Astrocyte (in vitro differentiated cells and primary cell): ENCODE measurements at regions not wholly inside any gene's neighbourhood (a gene's known extent, or its start where the extent isn't known, plus 50 kb on each side); places are given as distances from the start of the nearest gene placed in this dataset.
"Not testable (repeated sequence)": the region's sequence is repeated elsewhere in the genome, so short reads cannot be mapped to it uniquely, and the experiment has no call there.

ENCODE experiments used
- DNase-seq: peaks from one replicate; pipeline ENCODE4 v3.0.0-alpha.2; 2010; ENCODE audit warnings: low read depth
- FAIRE-seq: peaks from 2 replicates; lab custom pipeline; 2011; peaks lifted over from hg19 to GRCh38; lab: Jason Lieb, UNC
- H2AFZ ChIP-seq: 2 replicates; pipeline ENCODE4 v1.6.0; 2012; ENCODE audit warnings: low read depth, low read length, inconsistent platforms
- H3K27ac ChIP-seq: 2 replicates; pipeline ENCODE4 v1.5.1; 2011; ENCODE audit warnings: low read depth, low read length, inconsistent platforms
- H3K27me3 ChIP-seq: 2 replicates; pipeline ENCODE4 v1.6.0; 2011; ENCODE audit warnings: low read length, inconsistent platforms; ENCODE audit not compliant: insufficient read depth
- H3K36me3 ChIP-seq: 2 replicates; pipeline ENCODE4 v1.5.1; 2011; ENCODE audit warnings: low read length, inconsistent platforms; ENCODE audit not compliant: insufficient read depth
- H3K4me1 ChIP-seq: 2 replicates; pipeline ENCODE4 v1.5.1; 2011; ENCODE audit warnings: low read length, inconsistent platforms; ENCODE audit not compliant: insufficient read depth
- H3K4me2 ChIP-seq: 2 replicates; pipeline ENCODE4 v1.6.0; 2012; ENCODE audit warnings: low read length, inconsistent platforms
- H3K4me3 ChIP-seq: 2 replicates; pipeline ENCODE4 v1.5.1; 2011; ENCODE audit warnings: low read depth, mild to moderate bottlenecking, low read length, inconsistent platforms; ENCODE audit not compliant: insufficient read depth
- H3K79me2 ChIP-seq: 2 replicates; pipeline ENCODE4 v1.6.0; 2012; ENCODE audit warnings: mild to moderate bottlenecking, low read length, inconsistent platforms; ENCODE audit not compliant: insufficient read depth
- H3K9ac ChIP-seq: 2 replicates; pipeline ENCODE4 v1.6.0; 2012; ENCODE audit warnings: mild to moderate bottlenecking, low read length, inconsistent platforms
- H3K9me3 ChIP-seq: 2 replicates; pipeline ENCODE4 v1.5.1; 2012; ENCODE audit warnings: low read depth, mild to moderate bottlenecking, low read length, inconsistent platforms; ENCODE audit not compliant: insufficient read depth
- H4K20me1 ChIP-seq: 2 replicates; pipeline ENCODE4 v1.6.0; 2012; ENCODE audit warnings: low read length, inconsistent platforms; ENCODE audit not compliant: insufficient read depth
- H3K27ac Mint-ChIP-seq: one replicate; pipeline ENCODE4 v1.8.0; 2021; ENCODE audit warnings: mild to moderate bottlenecking, mixed read lengths; ENCODE audit not compliant: unreplicated experiment
- H3K27me3 Mint-ChIP-seq: one replicate; pipeline ENCODE4 v1.8.0; 2021; ENCODE audit warnings: low read depth, mixed read lengths; ENCODE audit not compliant: unreplicated experiment
- H3K36me3 Mint-ChIP-seq: one replicate; pipeline ENCODE4 v1.8.0; 2021; ENCODE audit warnings: low read depth, mixed read lengths; ENCODE audit not compliant: unreplicated experiment
- H3K4me1 Mint-ChIP-seq: one replicate; pipeline ENCODE4 v1.8.0; 2021; ENCODE audit warnings: low read depth, mixed read lengths; ENCODE audit not compliant: unreplicated experiment
- H3K4me3 Mint-ChIP-seq: one replicate; pipeline ENCODE4 v1.8.0; 2021; ENCODE audit warnings: mild to moderate bottlenecking, moderate library complexity, mixed read lengths; ENCODE audit not compliant: unreplicated experiment
- H3K9me3 Mint-ChIP-seq: one replicate; pipeline ENCODE4 v1.8.0; 2021; ENCODE audit warnings: mild to moderate bottlenecking, mixed read lengths; ENCODE audit not compliant: unreplicated experiment
- EZH2 ChIP-seq: IDR thresholded peaks from 2 replicates; pipeline ENCODE4 v1.6.1; 2012; ENCODE audit warnings: mild to moderate bottlenecking, low read length, inconsistent platforms; ENCODE audit not compliant: insufficient read depth
- TF ChIP-seq, protein P1 (sequence below): IDR thresholded peaks from 2 replicates; pipeline ENCODE4 v1.5.1; 2011; ENCODE audit warnings: low read depth, mild to moderate bottlenecking, inconsistent platforms, low read length, moderate library complexity; ENCODE audit not compliant: insufficient read depth

GRCh38 chr2:48232351-48232750 lies 82.1 kb upstream of the FOXN2 start:
- Histone ChIP-seq H3K9me3 (no peaks in the 10 kb centered on the region), H2AFZ (no peak overlapping the region), H3K9ac (no peak overlapping the region), H4K20me1 (no peaks in the 10 kb centered on the region), H3K27me3 (no peaks in the 10 kb centered on the region), H3K79me2 (no peaks in the 10 kb centered on the region), H3K36me3 (no peaks in the 10 kb centered on the region), H3K4me1 (no peaks in the 10 kb centered on the region), H3K27ac (no peak overlapping the region), H3K4me2 (no peak overlapping the region), H3K4me3 (no peak overlapping the region)
- FAIRE-seq (no peak), DNase-seq (no peak)
- H3K27ac Mint-ChIP-seq: no peak overlapping the region
- no peak overlapping the region for H3K4me3 Mint-ChIP-seq
- no peaks in the 10 kb centered on the region for H3K4me1 Mint-ChIP-seq
- TF ChIP-seq EZH2: no peak
- TF ChIP-seq, protein P1, sequence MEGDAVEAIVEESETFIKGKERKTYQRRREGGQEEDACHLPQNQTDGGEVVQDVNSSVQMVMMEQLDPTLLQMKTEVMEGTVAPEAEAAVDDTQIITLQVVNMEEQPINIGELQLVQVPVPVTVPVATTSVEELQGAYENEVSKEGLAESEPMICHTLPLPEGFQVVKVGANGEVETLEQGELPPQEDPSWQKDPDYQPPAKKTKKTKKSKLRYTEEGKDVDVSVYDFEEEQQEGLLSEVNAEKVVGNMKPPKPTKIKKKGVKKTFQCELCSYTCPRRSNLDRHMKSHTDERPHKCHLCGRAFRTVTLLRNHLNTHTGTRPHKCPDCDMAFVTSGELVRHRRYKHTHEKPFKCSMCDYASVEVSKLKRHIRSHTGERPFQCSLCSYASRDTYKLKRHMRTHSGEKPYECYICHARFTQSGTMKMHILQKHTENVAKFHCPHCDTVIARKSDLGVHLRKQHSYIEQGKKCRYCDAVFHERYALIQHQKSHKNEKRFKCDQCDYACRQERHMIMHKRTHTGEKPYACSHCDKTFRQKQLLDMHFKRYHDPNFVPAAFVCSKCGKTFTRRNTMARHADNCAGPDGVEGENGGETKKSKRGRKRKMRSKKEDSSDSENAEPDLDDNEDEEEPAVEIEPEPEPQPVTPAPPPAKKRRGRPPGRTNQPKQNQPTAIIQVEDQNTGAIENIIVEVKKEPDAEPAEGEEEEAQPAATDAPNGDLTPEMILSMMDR: no peak
- no peaks in the 10 kb centered on the region for H3K9me3 Mint-ChIP-seq
- H3K27me3 Mint-ChIP-seq: no peaks in the 10 kb centered on the region
- no peaks in the 10 kb centered on the region for H3K36me3 Mint-ChIP-seq

- no peak overlapping the region for H3K4me3 Mint-ChIP-seq
- Histone ChIP-seq H3K79me2 (no peaks in the 10 kb centered on the region), H3K9ac (no peak overlapping the region), H3K27ac (no peak overlapping the region), H3K4me3 (no peak overlapping the region), H4K20me1 (no peaks in the 10 kb centered on the region), H3K27me3 (no peaks in the 10 kb centered on the region), H3K36me3 (no peaks in the 10 kb centered on the region), H3K9me3 (no peaks in the 10 kb centered on the region), H3K4me2 (no peak overlapping the region), H3K4me1 (no peaks in the 10 kb centered on the region), H2AFZ (no peak overlapping the region)
- H3K27ac Mint-ChIP-seq: no peak overlapping the region
- no peaks in the 10 kb centered on the region for H3K9me3 Mint-ChIP-seq
- FAIRE-seq (no peak), DNase-seq (no peak)
- no peaks in the 10 kb centered on the region for H3K27me3 Mint-ChIP-seq
- no peaks in the 10 kb centered on the region for H3K36me3 Mint-ChIP-seq
- no peak for TF ChIP-seq EZH2
- TF ChIP-seq, protein P1: no peak
- H3K4me1 Mint-ChIP-seq: no peaks in the 10 kb centered on the region
These were observed 81.5 kb upstream of the FOXN2 start for GRCh38 chr2:48233005-48233404.

DNA sequence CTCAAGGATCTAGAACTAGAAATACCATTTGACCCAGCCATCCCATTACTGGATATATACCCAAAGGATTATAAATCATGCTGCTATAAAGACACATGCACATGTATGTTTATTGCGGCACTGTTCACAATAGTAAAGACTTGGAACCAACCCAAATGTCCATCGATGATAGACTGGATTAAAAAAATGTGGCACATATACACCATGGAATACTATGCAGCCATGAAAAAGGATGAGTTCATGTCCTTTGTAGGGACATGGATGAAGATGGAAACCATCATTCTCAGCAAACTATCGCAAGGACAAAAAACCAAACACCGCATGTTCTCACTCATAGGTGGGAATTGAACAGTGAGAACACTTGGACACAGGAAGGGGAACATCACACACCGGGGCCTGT lies 80.7 kb upstream of the FOXN2 start:
- H3K4me3 ChIP-seq, H3K27me3 ChIP-seq, H3K79me2 ChIP-seq, H3K36me3 Mint-ChIP-seq, H3K27me3 Mint-ChIP-seq, H4K20me1 ChIP-seq, H2AFZ ChIP-seq, H3K4me2 ChIP-seq, H3K4me1 ChIP-seq, H3K9me3 ChIP-seq, H3K4me1 Mint-ChIP-seq, H3K4me3 Mint-ChIP-seq, FAIRE-seq, H3K9ac ChIP-seq, H3K36me3 ChIP-seq, H3K9me3 Mint-ChIP-seq, DNase-seq, H3K27ac Mint-ChIP-seq, H3K27ac ChIP-seq: not testable (repeated sequence)
